ENCODE measurements at regions not wholly inside any gene's neighbourhood (a gene's known extent, or its start where the extent isn't known, plus 50 kb on each side); places are given as distances from the start of the nearest gene placed in this dataset.

DNA sequence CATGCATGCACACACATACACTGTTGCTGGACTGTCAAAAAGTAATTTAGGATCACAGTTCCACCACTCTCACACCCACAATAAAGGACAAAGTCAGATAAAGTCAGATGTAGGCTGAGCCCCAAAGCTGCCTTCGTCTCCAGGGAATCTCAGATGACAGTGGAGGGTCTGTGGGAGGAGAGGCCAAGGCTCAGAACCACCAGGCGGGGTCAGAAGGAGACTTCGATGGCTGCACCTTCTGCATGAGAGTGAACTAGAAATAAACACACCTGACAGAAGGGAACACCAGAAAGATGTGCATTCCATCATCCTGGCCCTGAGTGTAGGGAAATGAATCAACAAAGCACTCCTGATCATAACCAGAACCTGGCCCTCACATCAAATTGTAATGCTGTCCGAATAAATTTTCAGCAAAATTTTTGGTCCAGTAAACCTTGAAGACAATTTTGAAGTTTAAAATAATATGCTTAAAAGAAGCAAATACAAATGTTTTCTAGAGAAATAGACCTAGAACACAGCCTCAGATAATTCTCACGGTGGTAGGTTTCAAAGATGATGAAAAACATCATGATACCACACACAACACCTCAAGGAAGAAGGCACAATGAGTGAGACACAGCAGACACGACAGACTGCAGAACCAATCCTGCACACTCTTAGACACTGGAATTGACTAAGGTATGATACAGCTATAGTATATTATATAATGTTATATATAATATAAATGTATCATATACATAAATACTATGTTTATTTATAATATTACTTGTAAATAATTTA lies 269.8 kb upstream of the KLF6 start:
- DNase-seq (ENCODE audit: extremely low read depth, low read depth) = no peak

GRCh38 chr10:4053940-4054339 lies 268.9 kb upstream of the KLF6 start:
- DNase-seq (ENCODE audit: extremely low read depth, low read depth) = no peak

DNA sequence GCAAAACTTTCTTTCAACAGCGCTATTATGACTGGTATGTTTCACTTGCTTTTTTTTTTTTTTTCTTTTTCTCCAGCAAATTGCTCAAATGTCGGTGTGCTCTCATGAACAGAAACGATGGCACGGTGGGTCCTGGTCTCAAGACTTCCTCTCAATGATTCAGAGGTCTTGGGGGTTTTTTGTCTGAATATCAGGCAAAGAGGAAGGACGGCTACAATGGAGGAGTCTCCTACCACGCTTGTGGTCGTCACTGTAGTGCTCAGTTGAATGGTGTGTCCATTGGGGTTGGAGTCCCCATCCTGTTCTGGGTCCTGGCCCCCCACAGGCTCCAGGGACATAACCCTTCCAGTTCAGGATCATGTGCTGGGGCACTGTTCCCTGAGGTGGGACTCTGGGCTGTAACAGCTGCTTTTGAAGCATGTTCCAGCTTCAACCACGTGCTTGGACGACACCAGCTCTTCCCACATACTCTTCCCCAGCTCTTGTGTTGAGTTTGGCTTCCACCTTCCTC lies 266.7 kb upstream of the KLF6 start:
- no peak for DNase-seq (ENCODE audit: extremely low read depth, low read depth)

- no peak for DNase-seq (ENCODE audit: extremely low read depth, low read depth)
Measured at GRCh38 chr10:4051011-4051640, 266.1 kb upstream of the KLF6 start.

DNA sequence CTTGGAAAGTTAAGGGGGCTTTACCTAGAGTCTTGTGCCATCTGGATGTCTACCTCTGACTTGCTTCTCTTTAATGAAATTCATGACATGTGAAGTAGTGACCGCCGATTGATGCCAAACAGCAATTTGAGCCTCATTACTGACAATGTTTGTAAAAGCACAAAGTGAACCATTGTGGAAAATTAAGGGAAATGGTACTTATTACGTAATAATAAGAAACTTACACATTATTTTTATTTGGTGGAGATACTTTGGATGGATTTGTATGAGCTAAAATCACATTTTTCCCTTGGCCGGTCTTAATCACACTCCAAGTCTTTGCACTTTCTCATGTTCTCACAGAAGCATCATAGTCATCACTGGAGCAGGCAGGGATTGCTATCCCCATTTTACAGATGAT lies 265.1 kb upstream of the KLF6 start:
- DNase-seq (ENCODE audit: extremely low read depth, low read depth) = no peak

- DNase-seq (ENCODE audit: extremely low read depth, low read depth) = no peak
Measured at GRCh38 chr10:4049348-4049747, 264.3 kb upstream of the KLF6 start.

DNA sequence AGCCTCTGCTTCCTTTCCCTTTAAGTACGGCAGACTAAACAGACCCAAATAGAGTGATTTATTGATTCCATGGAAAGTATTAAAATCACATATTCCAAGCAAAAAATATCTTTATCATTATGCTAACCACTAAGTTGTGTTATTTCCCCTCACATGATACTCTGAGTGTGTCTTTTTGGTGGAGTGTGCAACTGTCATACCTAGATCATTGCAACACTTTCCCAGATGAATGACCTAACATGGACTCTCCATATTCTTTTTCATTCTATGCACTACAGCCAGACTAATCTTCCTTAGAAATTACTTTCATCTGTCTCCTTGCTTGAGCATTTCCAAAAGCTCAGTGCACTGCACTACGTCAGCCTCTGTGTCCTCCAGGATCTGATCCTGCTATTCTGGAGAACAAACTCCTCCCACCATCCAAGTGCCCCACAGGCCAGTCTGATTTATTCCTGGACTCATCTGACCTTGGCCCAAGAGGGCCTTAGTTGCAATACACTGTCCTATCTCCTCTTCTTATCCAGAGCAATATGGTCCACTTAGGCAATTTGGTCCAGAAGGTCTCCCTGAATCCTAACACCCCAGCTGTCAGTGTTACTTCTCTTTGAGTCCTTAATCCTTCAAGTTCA lies 263.3 kb upstream of the KLF6 start:
- no peak for DNase-seq (ENCODE audit: extremely low read depth, low read depth)

DNA sequence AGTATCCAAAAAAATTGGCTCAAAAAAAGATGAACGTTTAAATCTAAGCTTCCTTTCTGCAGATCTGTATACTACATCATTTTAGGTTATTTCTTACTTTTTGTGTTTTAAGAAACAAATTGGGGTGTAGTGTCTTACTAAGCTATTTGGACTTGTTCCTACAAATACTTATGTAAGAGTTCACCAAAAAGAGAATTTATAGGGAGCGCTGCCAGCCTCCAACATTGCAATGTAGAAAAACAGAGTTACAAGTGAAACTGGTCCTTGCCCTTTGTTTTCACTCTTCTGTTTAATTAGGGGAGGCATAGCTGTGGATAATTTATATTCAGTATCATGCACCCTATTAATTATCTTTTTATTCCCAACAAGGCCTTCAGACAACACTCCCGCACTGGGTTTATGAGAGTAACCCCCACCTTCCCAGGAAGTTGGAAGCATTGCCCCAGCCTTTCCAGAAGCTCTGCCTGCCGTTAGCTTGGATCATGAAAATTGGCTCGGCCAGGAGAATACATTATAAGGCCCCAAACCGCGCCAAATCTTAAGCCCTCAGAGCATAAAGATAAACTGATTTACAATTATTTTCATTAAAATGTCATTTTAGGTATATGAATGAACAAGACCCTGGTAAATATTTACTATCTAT lies 261.8 kb upstream of the KLF6 start:
- DNase-seq (ENCODE audit: extremely low read depth, low read depth) = no peak

- no peak for DNase-seq (ENCODE audit: extremely low read depth, low read depth)
Measured at GRCh38 chr10:4046030-4046429, 261.0 kb upstream of the KLF6 start.

DNA sequence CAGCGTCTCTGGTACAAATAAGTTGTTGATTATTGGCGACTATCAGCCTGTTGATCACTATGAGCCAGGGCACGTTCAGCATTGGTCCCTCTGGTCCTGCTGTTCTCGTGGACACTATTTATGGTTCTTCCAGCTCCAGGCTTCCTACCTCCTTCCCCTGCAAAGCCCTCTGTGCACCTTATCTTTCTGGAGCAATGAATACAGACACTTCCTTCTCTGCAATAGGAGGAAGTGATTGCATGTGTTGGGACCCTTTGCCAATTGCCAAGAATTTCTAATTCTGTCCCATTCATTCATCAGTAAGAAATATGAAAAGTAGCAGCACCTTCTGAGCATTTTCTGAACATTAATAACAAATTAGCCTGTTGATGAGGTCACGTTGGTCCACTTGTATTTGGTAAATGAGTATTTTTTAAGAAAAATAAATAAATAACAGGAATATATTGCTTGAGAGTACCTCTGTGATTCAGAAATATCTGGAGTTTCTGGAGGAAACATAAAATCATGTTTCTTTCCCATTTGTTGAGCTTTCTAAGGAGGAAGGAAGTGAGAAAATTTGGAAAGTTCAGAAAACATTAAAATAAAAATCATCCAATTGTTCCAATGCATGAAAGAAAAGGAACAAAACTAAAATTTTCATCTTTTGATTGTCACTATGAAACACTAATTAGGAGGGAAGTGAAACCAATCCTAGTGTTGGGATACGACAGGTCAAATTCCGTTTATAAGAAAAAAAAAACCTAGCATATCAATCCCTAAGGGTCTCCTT lies 259.1 kb upstream of the KLF6 start:
- DNase-seq (ENCODE audit: extremely low read depth, low read depth) = no peak

- no peak for DNase-seq (ENCODE audit: extremely low read depth, low read depth)
Measured at GRCh38 chr10:4041635-4042034, 256.6 kb upstream of the KLF6 start.

GRCh38 chr10:4038000-4038399 lies 253.0 kb upstream of the KLF6 start:
- DNase-seq (ENCODE audit: extremely low read depth, low read depth) = no peak

DNA sequence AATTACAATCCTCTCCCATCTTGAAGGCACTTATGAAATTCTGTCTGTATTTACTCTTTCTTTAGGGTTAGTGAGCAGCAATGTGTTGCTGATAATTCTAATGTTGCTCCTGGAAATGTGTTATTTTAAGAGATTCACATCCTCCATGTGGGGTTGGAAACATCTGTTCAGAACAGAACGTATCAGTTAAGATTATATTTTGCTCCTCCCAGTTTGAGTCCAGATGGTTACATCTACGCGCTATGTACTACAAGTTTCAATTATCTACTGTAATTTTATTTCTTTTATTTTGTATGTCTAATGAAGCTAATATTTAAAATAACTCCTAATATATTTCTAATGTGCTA lies 250.6 kb upstream of the KLF6 start:
- no peak for DNase-seq (ENCODE audit: extremely low read depth, low read depth)

DNA sequence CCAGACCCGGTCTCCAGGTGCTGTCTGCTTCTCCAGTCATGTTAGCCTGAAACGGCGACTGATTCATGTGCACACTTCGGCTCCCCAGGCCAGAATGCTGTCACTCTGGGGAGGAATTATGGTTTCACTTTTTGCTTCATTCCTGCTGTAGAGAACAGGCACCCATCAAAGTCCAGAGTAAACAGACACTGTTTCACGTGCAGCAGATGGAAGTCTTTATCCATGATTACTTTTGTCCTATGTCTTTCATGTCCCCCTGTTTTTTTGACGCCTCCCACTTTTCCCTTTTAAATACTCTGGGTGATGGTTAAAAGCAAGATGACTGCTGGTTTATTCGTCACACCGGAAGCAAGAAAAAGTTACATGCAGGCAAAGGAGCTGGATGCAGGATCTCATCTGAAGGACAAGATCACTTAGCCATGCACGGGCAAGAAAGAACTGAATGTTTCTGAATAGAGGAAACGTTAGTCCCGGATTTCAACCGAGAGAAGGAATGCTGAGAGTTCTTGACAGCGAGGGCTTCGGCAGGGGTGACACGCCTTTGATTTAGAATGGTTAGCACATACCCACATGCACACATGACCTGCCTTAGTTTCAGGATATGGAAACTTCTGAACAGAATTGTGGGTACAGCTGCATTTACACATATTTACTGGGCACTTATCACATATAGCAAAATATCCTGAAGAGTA lies 250.0 kb upstream of the KLF6 start:
- DNase-seq (ENCODE audit: extremely low read depth, low read depth) = no peak

- no peak for DNase-seq (ENCODE audit: extremely low read depth, low read depth)
Measured at GRCh38 chr10:4033341-4033896, 248.4 kb upstream of the KLF6 start.

DNA sequence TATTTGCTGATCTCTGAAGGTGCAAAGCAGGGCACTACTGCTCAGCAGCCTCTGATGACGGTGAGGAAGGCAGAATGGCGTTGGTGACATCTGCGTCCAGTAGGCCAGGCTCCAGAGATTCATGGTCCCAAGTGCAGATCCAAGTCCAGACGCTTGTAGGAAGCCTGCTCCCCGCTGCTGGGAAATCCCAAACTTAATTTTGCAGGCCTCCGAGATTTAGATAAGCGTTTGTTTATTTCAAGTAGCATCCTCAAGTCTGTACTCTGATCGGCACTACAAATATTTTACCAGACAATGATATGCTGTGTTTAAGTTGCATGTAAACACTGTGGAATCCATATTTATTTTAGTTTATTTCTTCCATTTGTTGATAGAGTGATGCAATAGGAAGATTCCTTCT lies 244.9 kb upstream of the KLF6 start:
- DNase-seq (ENCODE audit: extremely low read depth, low read depth) = no peak

- DNase-seq (ENCODE audit: extremely low read depth, low read depth) = no peak
Measured at GRCh38 chr10:4028854-4029583, 244.0 kb upstream of the KLF6 start.

GRCh38 chr10:4028027-4028471 lies 243.0 kb upstream of the KLF6 start:
- DNase-seq (ENCODE audit: extremely low read depth, low read depth) = no peak

DNA sequence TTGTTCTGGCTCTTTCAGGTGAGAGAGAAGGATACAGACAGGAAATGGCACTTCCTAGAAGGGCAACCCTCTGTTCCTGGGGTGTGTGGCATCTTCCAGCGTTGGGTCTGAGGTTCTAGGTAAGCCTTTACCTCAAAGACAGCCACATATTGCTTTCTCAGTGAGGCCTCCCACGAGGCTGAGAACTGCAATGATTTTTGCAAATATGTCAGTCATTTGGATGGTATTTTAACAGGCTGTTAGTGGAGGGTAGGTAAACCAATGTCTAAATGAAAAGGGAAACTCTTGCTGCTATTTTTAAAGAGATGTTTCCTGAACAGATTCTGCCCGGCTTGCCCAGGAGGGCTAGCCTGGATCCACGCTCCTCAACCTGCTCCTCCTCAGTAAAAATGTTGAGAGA lies 240.3 kb upstream of the KLF6 start:
- no peak for DNase-seq (ENCODE audit: extremely low read depth, low read depth)

All from NCI-H460 (cell line).